Ascending aorta (tissue), 2 donors: ENCODE measurements at regions not wholly inside any gene's neighbourhood (a gene's known extent, or its start where the extent isn't known, plus 50 kb on each side); places are given as distances from the start of the nearest gene placed in this dataset.

Experiments
- DNase-seq, 2 donors: peaks; one replicate each; pipeline ENCODE4 v3.0.0-alpha.2; 2019; ENCODE audit warnings: low spot score in 2 of 2
- H3K27ac ChIP-seq, 2 donors: fragments of 200-600 bp; sonication (generic); one replicate each; pipeline ENCODE4 v1.5.1; 2016 to 2017; ENCODE audit warnings: mild to moderate bottlenecking in 1 of 2
- H3K27me3 ChIP-seq: fragments of 200-600 bp; sonication (generic); one replicate; pipeline ENCODE4 v1.5.1; 2017
- H3K36me3 ChIP-seq, 2 donors: fragments of 200-600 bp; sonication (generic); one replicate each; pipeline ENCODE4 v1.5.1; 2016
- H3K4me1 ChIP-seq, 2 donors: fragments of 200-600 bp; sonication (generic); one replicate each; pipeline ENCODE4 v1.5.1; 2016 to 2017; ENCODE audit warnings: mild to moderate bottlenecking in 1 of 2
- H3K4me3 ChIP-seq, 2 donors: fragments of 200-600 bp; sonication (generic); one replicate each; pipeline ENCODE4 v1.5.1; 2016 to 2017; ENCODE audit warnings: mild to moderate bottlenecking in 1 of 2
- H3K9me3 ChIP-seq, 2 donors: fragments of 200-600 bp; sonication (generic); one replicate each; pipeline ENCODE4 v1.5.1; 2016
- CTCF ChIP-seq, 3 experiments: fragments of 200-600 bp in 2 of 3; fragments of 450-650 bp in 1 of 3; sonication (generic) in 2 of 3; IDR thresholded peaks; one replicate each; pipeline ENCODE4 v1.5.1; 2016 to 2019; ENCODE audit warnings: antibody characterized with exemption in 3 of 3, mild to moderate bottlenecking in 1 of 3, moderate library complexity in 1 of 3
- intact Hi-C: fragments of 100-400 bp; cut with DNase I; formaldehyde crosslinking; loops from one replicate; pipeline ENCODE4 v1.15.1; 2023

- Histone ChIP-seq H3K9me3 (no peaks in the 10 kb centered on the region), H3K4me1 (no peaks in the 10 kb centered on the region), H3K4me3 (no peak overlapping the region), H3K27ac (no peak overlapping the region), H3K27me3 (no peaks in the 10 kb centered on the region), H3K36me3 (no peaks in the 10 kb centered on the region)
- DNase-seq: no peak
- TF ChIP-seq CTCF (IDR thresholded peaks at IDR 0.05): no peak
- intact Hi-C loops: no loop called here
Observed at GRCh38 chr18:24924066-24924716, 427.8 kb downstream of the ZNF521 start.

GRCh38 chr18:24926649-24927048, 425.3 kb downstream of the ZNF521 start:
- Histone ChIP-seq H3K9me3 (no peaks in the 10 kb centered on the region), H3K4me3 (no peak overlapping the region), H3K36me3 (no peaks in the 10 kb centered on the region), H3K27ac (no peak overlapping the region), H3K27me3 (no peaks in the 10 kb centered on the region), H3K4me1 (no peaks in the 10 kb centered on the region)
- intact Hi-C loops: no loop called here
- no peak for TF ChIP-seq CTCF (IDR thresholded peaks at IDR 0.05)
- DNase-seq: no peak

- DNase-seq: no peak
- Histone ChIP-seq H3K27me3 (no peaks in the 10 kb centered on the region), H3K4me3 (no peak overlapping the region), H3K9me3 (no peaks in the 10 kb centered on the region), H3K4me1 (no peaks in the 10 kb centered on the region), H3K36me3 (no peaks in the 10 kb centered on the region), H3K27ac (no peak overlapping the region)
- intact Hi-C loops: no loop called here
- no peak for TF ChIP-seq CTCF (IDR thresholded peaks at IDR 0.05)
Observed at GRCh38 chr18:24928301-24928878, 423.6 kb downstream of the ZNF521 start.

- Histone ChIP-seq H3K27ac (no peak overlapping the region), H3K4me1 (no peaks in the 10 kb centered on the region), H3K27me3 (no peaks in the 10 kb centered on the region), H3K4me3 (no peak overlapping the region), H3K36me3 (no peaks in the 10 kb centered on the region), H3K9me3 (no peaks in the 10 kb centered on the region)
- intact Hi-C loops: no loop called here
- TF ChIP-seq CTCF (IDR thresholded peaks at IDR 0.05): no peak
- no peak for DNase-seq
Observed at GRCh38 chr18:24930478-24930877, 421.5 kb downstream of the ZNF521 start.

GRCh38 chr18:24930971-24931370, 421.0 kb downstream of the ZNF521 start:
- intact Hi-C loops: no loop called here
- no peaks in the 10 kb centered on the region for H3K4me1 ChIP-seq
- no peaks in the 10 kb centered on the region for H3K36me3 ChIP-seq
- TF ChIP-seq CTCF (IDR thresholded peaks at IDR 0.05): no peak
- H3K27ac ChIP-seq: no peak overlapping the region
- no peak for DNase-seq
- no peaks in the 10 kb centered on the region for H3K9me3 ChIP-seq
- H3K27me3 ChIP-seq: no peaks in the 10 kb centered on the region
- no peak overlapping the region for H3K4me3 ChIP-seq
